ENCODE measurements at regions not wholly inside any gene's neighbourhood (a gene's known extent, or its start where the extent isn't known, plus 50 kb on each side); places are given as distances from the start of the nearest gene placed in this dataset.

DNA sequence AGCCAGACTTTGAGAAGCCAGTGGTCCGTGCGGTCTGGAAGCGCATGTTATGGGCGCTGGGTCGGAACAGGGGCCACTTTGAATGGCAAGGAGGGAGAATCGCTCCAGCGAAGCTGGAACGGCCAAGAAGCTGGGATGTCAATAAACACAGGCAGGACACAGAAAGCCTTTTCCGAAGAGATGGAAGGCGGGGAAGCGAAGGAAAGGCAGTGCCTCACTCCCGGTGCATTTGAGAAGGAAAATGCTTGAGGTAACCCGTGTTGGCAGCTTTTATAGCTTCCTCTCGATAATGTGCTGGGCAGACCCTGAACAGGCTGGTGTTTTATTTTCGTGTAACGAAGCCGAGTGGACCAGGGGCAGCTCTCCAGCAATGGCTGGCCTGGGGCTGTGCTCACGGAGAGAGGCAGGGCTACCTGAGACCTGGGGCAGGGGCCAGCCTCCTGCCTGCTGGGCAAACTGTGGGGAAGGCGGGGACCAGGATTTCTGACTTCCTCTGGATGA lies 84.2 kb upstream of the SPRY4 start:
- H3K27ac Mint-ChIP-seq (ENCODE audit: unreplicated experiment): no peak overlapping the region
- H3K4me1 Mint-ChIP-seq (ENCODE audit: unreplicated experiment): peaks cover 2% of the 10 kb centered on the region
- peaks cover 2% of the 10 kb centered on the region for H3K27me3 Mint-ChIP-seq (ENCODE audit: unreplicated experiment)
- TF ChIP-seq, protein P1, sequence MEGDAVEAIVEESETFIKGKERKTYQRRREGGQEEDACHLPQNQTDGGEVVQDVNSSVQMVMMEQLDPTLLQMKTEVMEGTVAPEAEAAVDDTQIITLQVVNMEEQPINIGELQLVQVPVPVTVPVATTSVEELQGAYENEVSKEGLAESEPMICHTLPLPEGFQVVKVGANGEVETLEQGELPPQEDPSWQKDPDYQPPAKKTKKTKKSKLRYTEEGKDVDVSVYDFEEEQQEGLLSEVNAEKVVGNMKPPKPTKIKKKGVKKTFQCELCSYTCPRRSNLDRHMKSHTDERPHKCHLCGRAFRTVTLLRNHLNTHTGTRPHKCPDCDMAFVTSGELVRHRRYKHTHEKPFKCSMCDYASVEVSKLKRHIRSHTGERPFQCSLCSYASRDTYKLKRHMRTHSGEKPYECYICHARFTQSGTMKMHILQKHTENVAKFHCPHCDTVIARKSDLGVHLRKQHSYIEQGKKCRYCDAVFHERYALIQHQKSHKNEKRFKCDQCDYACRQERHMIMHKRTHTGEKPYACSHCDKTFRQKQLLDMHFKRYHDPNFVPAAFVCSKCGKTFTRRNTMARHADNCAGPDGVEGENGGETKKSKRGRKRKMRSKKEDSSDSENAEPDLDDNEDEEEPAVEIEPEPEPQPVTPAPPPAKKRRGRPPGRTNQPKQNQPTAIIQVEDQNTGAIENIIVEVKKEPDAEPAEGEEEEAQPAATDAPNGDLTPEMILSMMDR (IDR thresholded peaks at IDR 0.05; ENCODE audit: unreplicated experiment): no peak
- H3K4me3 Mint-ChIP-seq (ENCODE audit: unreplicated experiment): no peak overlapping the region
- no peaks in the 10 kb centered on the region for H3K36me3 Mint-ChIP-seq (ENCODE audit: low read depth, unreplicated experiment)
- no peaks in the 10 kb centered on the region for H3K9me3 Mint-ChIP-seq (ENCODE audit: unreplicated experiment)
- DNase-seq (ENCODE audit: low spot score): no peak

DNA sequence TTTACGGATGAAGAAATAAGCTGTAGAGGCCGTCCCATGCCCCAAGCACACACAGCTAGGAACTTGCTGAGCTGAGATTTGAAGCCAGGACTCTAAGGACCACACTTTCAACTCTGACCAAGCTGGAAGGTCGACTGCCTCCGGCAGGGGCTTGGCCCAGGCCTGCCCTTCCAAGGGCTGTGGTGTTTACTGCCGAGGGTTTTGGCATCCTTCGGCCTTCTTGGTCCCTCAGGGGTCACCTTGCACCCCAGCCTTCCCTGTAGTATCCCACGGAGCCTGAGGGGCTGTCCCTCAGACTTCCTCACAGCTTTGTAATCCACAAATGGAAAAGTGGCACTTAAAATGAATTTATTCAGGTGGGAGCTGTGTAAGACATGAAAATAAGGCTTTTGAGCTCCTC lies 83.7 kb upstream of the SPRY4 start:
- peaks cover 5% of the 10 kb centered on the region for H3K4me1 Mint-ChIP-seq (ENCODE audit: unreplicated experiment)

DNA sequence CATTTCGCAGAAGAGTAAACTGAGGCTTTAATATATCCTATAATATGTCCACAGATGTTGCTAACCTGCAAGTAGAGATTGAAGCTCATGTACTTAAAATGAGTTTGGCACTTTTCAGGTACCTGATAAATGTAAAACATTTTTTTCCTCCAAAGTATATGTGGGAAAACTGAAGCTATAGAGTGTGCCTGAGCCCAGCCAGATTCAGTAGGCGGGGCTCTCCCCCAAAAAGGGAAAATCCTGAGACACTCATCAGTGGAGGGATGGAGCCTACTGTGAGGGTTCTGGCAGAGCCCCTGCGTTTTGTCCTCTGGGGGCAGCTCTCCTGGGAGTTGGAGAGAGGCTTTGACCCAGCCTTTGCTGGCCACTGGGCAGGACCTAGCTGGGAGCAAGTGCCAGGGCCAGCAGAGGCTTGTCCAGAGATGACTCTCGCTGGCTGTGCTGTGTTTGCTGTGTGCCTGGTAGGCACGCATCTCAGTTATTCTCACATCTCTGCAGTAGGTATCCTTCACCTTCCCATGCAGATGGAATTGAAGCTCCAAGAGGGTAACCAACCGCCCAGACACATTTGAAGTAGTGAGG lies 81.1 kb upstream of the SPRY4 start:
- no peak overlapping the region for H3K4me3 Mint-ChIP-seq (ENCODE audit: unreplicated experiment)
- peaks cover 3% of the 10 kb centered on the region for H3K4me1 Mint-ChIP-seq (ENCODE audit: unreplicated experiment)
- H3K9me3 Mint-ChIP-seq (ENCODE audit: unreplicated experiment): no peaks in the 10 kb centered on the region
- H3K27ac Mint-ChIP-seq (ENCODE audit: unreplicated experiment): no peak overlapping the region
- H3K36me3 Mint-ChIP-seq (ENCODE audit: low read depth, unreplicated experiment): no peaks in the 10 kb centered on the region
- peaks cover 3% of the 10 kb centered on the region for H3K27me3 Mint-ChIP-seq (ENCODE audit: unreplicated experiment)
- TF ChIP-seq, protein P1 (IDR thresholded peaks at IDR 0.05; ENCODE audit: unreplicated experiment): no peak
- no peak for DNase-seq (ENCODE audit: low spot score)

More for the DNA sequence above, 83.7 kb upstream of the SPRY4 start:
- Mint-ChIP-seq H3K36me3 (ENCODE audit: low read depth, unreplicated experiment) (no peaks in the 10 kb centered on the region), H3K27ac (ENCODE audit: unreplicated experiment) (no peak overlapping the region), H3K27me3 (ENCODE audit: unreplicated experiment) (peaks cover 3% of the 10 kb centered on the region), H3K4me3 (ENCODE audit: unreplicated experiment) (no peak overlapping the region), H3K9me3 (ENCODE audit: unreplicated experiment) (no peaks in the 10 kb centered on the region)
- no peak for DNase-seq (ENCODE audit: low spot score)
- TF ChIP-seq, protein P1 (IDR thresholded peaks at IDR 0.05; ENCODE audit: unreplicated experiment): no peak

DNA sequence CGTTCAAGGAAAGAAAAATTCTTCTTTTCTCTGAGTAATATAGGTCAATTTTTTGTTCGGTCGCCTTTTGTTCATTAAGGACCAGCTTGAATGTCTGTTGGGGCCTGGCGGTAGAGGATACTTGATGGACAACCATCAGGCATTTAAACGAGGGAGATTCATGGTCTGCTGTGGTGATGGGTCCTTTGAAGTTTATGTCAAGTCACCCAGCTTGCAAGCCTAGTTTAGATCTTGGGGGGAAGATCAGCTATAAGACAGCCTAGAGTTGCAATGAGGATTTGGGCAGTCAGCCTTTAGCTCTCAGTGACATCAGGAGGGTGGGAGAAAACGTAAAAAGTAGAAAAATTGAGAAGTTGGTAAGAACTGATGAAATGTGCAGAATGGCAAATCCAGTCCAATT lies 80.2 kb upstream of the SPRY4 start:
- H3K4me1 Mint-ChIP-seq (ENCODE audit: unreplicated experiment): peaks cover 3% of the 10 kb centered on the region

DNA sequence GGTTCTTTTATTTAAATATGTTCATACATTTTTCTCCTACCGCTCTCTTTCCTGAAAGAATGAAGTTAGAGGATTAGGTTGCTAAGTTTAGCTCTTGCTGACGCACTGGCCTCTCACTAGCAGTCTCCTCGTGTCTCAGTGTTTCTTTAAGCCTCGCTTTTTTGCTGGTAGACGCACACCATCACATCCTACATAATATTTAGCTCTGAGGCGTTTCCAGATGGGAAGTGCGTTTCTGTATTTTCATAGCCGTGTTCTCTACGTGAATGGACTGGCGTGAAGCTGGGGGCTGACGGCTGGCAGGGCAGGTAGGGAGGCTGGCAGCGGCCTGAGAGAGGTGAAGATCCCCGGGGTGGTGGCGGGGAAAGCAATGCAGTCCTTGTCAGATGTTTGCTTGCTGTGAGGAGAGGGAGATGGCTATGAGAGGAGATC lies 79.2 kb upstream of the SPRY4 start:
- TF ChIP-seq, protein P1 (IDR thresholded peaks at IDR 0.05; ENCODE audit: unreplicated experiment): no peak
- Mint-ChIP-seq H3K36me3 (ENCODE audit: low read depth, unreplicated experiment) (no peaks in the 10 kb centered on the region), H3K4me1 (ENCODE audit: unreplicated experiment) (peaks cover 3% of the 10 kb centered on the region), H3K27me3 (ENCODE audit: unreplicated experiment) (peaks cover 6% of the 10 kb centered on the region), H3K9me3 (ENCODE audit: unreplicated experiment) (no peaks in the 10 kb centered on the region), H3K4me3 (ENCODE audit: unreplicated experiment) (no peak overlapping the region), H3K27ac (ENCODE audit: unreplicated experiment) (no peak overlapping the region)
- no peak for DNase-seq (ENCODE audit: low spot score)

More for the DNA sequence above, 80.2 kb upstream of the SPRY4 start:
- Mint-ChIP-seq H3K9me3 (ENCODE audit: unreplicated experiment) (no peaks in the 10 kb centered on the region), H3K36me3 (ENCODE audit: low read depth, unreplicated experiment) (no peaks in the 10 kb centered on the region), H3K27ac (ENCODE audit: unreplicated experiment) (no peak overlapping the region), H3K27me3 (ENCODE audit: unreplicated experiment) (peaks cover 6% of the 10 kb centered on the region), H3K4me3 (ENCODE audit: unreplicated experiment) (no peak overlapping the region)
- no peak for DNase-seq (ENCODE audit: low spot score)
- TF ChIP-seq, protein P1 (IDR thresholded peaks at IDR 0.05; ENCODE audit: unreplicated experiment): no peak

All from endothelial cell (in vitro differentiated cells).